ENCODE measurements at regions not wholly inside any gene's neighbourhood (a gene's known extent, or its start where the extent isn't known, plus 50 kb on each side); places are given as distances from the start of the nearest gene placed in this dataset.

DNA sequence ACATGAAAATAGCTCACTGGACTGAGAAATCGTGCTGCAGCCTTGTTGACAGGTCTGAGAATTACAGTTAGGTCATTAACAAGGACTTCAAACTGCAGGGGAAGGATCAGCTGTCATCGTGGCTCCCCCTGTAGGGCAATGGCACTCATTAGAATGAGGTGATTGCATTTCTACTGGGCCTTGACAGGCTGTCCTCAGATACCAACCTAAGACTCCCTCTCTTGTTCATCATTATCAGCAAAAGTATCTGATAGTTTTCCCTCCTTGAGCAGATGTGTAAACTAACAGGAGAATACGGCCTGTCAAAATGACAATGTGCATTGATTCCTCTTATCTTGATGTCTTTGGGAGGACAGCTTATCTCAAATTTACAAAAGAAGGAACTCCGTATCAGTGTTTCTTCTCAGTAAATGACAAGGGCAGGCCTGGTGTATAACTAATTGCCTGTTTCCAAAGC, 648.5 kb upstream of the LRRN3 start:
- Histone ChIP-seq H3K79me2 (ENCODE audit: low read depth) (no peaks in the 10 kb centered on the region), H3F3A (ENCODE audit: low read depth) (no peaks in the 10 kb centered on the region), H3K27me3 (no peaks in the 10 kb centered on the region), H2AFZ (replicated peaks) (no peak overlapping the region), H3K9ac (no peak overlapping the region), H3K9me3 (ENCODE audit: low read depth) (no peaks in the 10 kb centered on the region), H3K27ac (no peak overlapping the region), H3K4me1 (no peaks in the 10 kb centered on the region), H3K4me3 (no peak overlapping the region), H4K20me1 (ENCODE audit: low read depth) (no peaks in the 10 kb centered on the region), H3K4me2 (no peak overlapping the region), H3K36me3 (no peaks in the 10 kb centered on the region)
- Mint-ChIP-seq H3K4me1 (no peaks in the 10 kb centered on the region), H3K4me3 (no peak overlapping the region), H3K27ac (no peak overlapping the region), H3K9me3 (no peaks in the 10 kb centered on the region), H3K27me3 (ENCODE audit: insufficient read depth, low read depth) (no peaks in the 10 kb centered on the region), H3K36me3 (no peaks in the 10 kb centered on the region)
- TF ChIP-seq, protein P1, sequence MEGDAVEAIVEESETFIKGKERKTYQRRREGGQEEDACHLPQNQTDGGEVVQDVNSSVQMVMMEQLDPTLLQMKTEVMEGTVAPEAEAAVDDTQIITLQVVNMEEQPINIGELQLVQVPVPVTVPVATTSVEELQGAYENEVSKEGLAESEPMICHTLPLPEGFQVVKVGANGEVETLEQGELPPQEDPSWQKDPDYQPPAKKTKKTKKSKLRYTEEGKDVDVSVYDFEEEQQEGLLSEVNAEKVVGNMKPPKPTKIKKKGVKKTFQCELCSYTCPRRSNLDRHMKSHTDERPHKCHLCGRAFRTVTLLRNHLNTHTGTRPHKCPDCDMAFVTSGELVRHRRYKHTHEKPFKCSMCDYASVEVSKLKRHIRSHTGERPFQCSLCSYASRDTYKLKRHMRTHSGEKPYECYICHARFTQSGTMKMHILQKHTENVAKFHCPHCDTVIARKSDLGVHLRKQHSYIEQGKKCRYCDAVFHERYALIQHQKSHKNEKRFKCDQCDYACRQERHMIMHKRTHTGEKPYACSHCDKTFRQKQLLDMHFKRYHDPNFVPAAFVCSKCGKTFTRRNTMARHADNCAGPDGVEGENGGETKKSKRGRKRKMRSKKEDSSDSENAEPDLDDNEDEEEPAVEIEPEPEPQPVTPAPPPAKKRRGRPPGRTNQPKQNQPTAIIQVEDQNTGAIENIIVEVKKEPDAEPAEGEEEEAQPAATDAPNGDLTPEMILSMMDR (IDR thresholded peaks at IDR 0.05), result peak; percentile 74
- no peak for TF ChIP-seq EZH2 (IDR thresholded peaks at IDR 0.05)
- DNase-seq (ENCODE audit: low spot score), result peak; percentile 73

DNA sequence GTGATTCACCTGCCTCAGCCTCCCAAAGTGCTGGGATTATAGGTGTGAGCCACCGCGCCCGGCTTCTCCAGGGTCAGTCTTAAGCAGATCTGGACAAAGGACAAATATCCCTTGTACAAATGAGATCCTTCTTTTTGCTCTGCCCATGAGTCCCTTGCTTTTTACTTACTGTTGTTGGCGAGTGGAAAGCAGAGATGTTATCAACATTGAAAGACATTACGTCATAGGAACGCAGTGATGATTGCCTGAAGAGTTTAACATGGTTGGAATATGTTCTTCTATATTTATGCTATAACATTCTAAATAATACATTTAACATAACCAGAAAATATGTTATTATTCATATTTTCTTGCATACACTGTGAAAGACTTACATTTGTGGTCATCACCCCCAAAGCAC, 644.3 kb upstream of the LRRN3 start:
- Mint-ChIP-seq H3K27ac (no peak overlapping the region), H3K9me3 (no peaks in the 10 kb centered on the region), H3K27me3 (ENCODE audit: insufficient read depth, low read depth) (no peaks in the 10 kb centered on the region), H3K4me1 (no peaks in the 10 kb centered on the region), H3K36me3 (no peaks in the 10 kb centered on the region), H3K4me3 (no peak overlapping the region)
- no peak overlapping the region for H3K27ac ChIP-seq
- no peak overlapping the region for H3K9ac ChIP-seq
- no peak overlapping the region for H3K4me2 ChIP-seq
- H3F3A ChIP-seq (ENCODE audit: low read depth), result no peaks in the 10 kb centered on the region
- TF ChIP-seq EZH2phosphoT487 (IDR thresholded peaks at IDR 0.05), result no peak
- H3K27me3 ChIP-seq, result no peaks in the 10 kb centered on the region
- no peaks in the 10 kb centered on the region for H3K79me2 ChIP-seq (ENCODE audit: low read depth)
- no peak overlapping the region for H2AFZ ChIP-seq (replicated peaks)
- H3K4me1 ChIP-seq, result no peaks in the 10 kb centered on the region
- no peaks in the 10 kb centered on the region for H4K20me1 ChIP-seq (ENCODE audit: low read depth)
- no peaks in the 10 kb centered on the region for H3K36me3 ChIP-seq
- no peaks in the 10 kb centered on the region for H3K9me3 ChIP-seq (ENCODE audit: low read depth)
- DNase-seq (ENCODE audit: low spot score), result no peak
- H3K4me3 ChIP-seq, result no peak overlapping the region

DNA sequence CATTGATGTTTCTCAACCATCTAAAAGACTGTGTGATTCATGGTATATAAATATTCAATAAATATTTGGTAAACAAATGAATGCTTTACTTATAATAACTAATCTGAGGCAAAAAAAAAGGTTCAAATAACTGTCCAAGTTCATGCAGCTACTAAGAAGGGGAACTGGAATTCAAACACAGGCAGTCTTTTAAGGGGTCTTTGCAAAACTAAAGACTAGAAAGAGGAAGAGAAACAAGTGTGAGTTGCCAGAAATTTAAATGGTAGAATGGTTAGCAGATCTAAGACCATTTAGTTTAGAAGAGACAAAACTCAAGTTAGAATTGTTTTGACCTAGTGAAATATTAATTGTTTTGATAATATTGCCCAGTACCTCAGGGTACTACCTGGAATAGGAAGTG, 642.0 kb upstream of the LRRN3 start:
- Histone ChIP-seq H4K20me1 (ENCODE audit: low read depth) (no peaks in the 10 kb centered on the region), H3K4me3 (no peak overlapping the region), H3K27ac (no peak overlapping the region), H3K4me2 (no peak overlapping the region), H2AFZ (replicated peaks) (no peak overlapping the region), H3K27me3 (no peaks in the 10 kb centered on the region), H3F3A (ENCODE audit: low read depth) (no peaks in the 10 kb centered on the region), H3K9me3 (ENCODE audit: low read depth) (no peaks in the 10 kb centered on the region), H3K36me3 (no peaks in the 10 kb centered on the region), H3K79me2 (ENCODE audit: low read depth) (no peaks in the 10 kb centered on the region), H3K4me1 (no peaks in the 10 kb centered on the region), H3K9ac (no peak overlapping the region)
- no peaks in the 10 kb centered on the region for H3K36me3 Mint-ChIP-seq
- TF ChIP-seq EZH2 (IDR thresholded peaks at IDR 0.05), result no peak
- TF ChIP-seq, protein P1 (IDR thresholded peaks at IDR 0.05), result no peak
- TF ChIP-seq EZH2phosphoT487 (IDR thresholded peaks at IDR 0.05), result no peak
- no peak overlapping the region for H3K4me3 Mint-ChIP-seq
- no peaks in the 10 kb centered on the region for H3K9me3 Mint-ChIP-seq
- no peaks in the 10 kb centered on the region for H3K27me3 Mint-ChIP-seq (ENCODE audit: insufficient read depth, low read depth)
- no peak for DNase-seq (ENCODE audit: low spot score)
- H3K27ac Mint-ChIP-seq, result no peak overlapping the region
- no peaks in the 10 kb centered on the region for H3K4me1 Mint-ChIP-seq

DNA sequence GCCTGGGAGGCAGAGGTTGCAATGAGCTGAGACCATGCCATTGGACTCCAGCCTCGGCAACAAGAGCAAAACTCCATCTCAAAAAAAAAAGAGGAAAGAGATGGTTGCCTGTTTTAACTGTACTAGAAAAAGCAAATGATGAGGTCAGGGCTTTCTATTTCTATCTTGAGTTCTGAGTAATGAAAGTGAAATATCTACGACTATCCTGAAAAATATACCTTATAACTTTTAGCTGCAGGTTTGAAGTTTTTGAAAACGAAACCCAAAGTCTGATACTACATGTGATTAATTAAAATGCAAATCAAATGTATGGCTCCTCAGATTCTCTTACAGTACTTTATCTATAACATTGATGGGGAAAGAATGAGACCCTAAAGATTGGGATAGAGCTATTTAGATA, 636.2 kb upstream of the LRRN3 start:
- no peaks in the 10 kb centered on the region for H3K79me2 ChIP-seq (ENCODE audit: low read depth)
- no peaks in the 10 kb centered on the region for H4K20me1 ChIP-seq (ENCODE audit: low read depth)
- no peak overlapping the region for H3K4me3 Mint-ChIP-seq
- H3K27me3 Mint-ChIP-seq (ENCODE audit: insufficient read depth, low read depth), result peaks cover 2% of the 10 kb centered on the region
- no peaks in the 10 kb centered on the region for H3F3A ChIP-seq (ENCODE audit: low read depth)
- no peak overlapping the region for H3K4me2 ChIP-seq
- DNase-seq (ENCODE audit: low spot score), result no peak
- no peak overlapping the region for H3K9ac ChIP-seq
- peaks cover 3% of the 10 kb centered on the region for H3K9me3 Mint-ChIP-seq
- H3K27ac Mint-ChIP-seq, result no peak overlapping the region
- no peaks in the 10 kb centered on the region for H3K4me1 Mint-ChIP-seq
- H3K4me3 ChIP-seq, result no peak overlapping the region
- TF ChIP-seq EZH2phosphoT487 (IDR thresholded peaks at IDR 0.05), result no peak
- TF ChIP-seq, protein P1 (IDR thresholded peaks at IDR 0.05), result no peak
- no peak for TF ChIP-seq EZH2 (IDR thresholded peaks at IDR 0.05)
- H3K27me3 ChIP-seq, result no peaks in the 10 kb centered on the region
- H3K36me3 Mint-ChIP-seq, result no peaks in the 10 kb centered on the region
- no peaks in the 10 kb centered on the region for H3K4me1 ChIP-seq
- H3K36me3 ChIP-seq, result no peaks in the 10 kb centered on the region
- no peaks in the 10 kb centered on the region for H3K9me3 ChIP-seq (ENCODE audit: low read depth)
- H3K27ac ChIP-seq, result no peak overlapping the region
- H2AFZ ChIP-seq (replicated peaks), result no peak overlapping the region

Data from neural progenitor cell (in vitro differentiated cells).